H1 (cell line): ENCODE measurements at regions not wholly inside any gene's neighbourhood (a gene's known extent, or its start where the extent isn't known, plus 50 kb on each side); places are given as distances from the start of the nearest gene placed in this dataset.
A peak's percentile ranks its signal among the peaks of the same experiment; 100 is the strongest.

ENCODE experiments used
- CTCF ChIA-PET: fragments of 300-600 bp; sonication (Branson Sonifier 250); formaldehyde crosslinking; loops from one replicate; lab custom pipeline; 2021; ENCODE audit not compliant: partially characterized antibody; lab: Charles Lee
- POLR2A ChIA-PET: fragments of 300-600 bp; sonication (Branson Sonifier 250); formaldehyde crosslinking; loops from one replicate; lab custom pipeline; 2021; ENCODE audit warnings: inconsistent platforms; ENCODE audit not compliant: partially characterized antibody; lab: Charles Lee
- DNase-seq, 2 experiments: peaks; one replicate each; pipeline versions ENCODE4 v3.0.0 to v3.0.0-alpha.2; 2010 to 2022; ENCODE audit warnings: low spot score in 2 of 2, low read depth in 1 of 2, mixed read lengths in 1 of 2
- FAIRE-seq: peaks from 2 replicates; lab custom pipeline; 2011; peaks lifted over from hg19 to GRCh38; lab: Jason Lieb, UNC
- H2AFZ ChIP-seq: 2 replicates; pipeline ENCODE4 v1.8.1; 2012; ENCODE audit warnings: low read length, inconsistent platforms
- H2AK5ac ChIP-seq: 2 replicates; pipeline ENCODE4 v1.6.1; 2013; ENCODE audit warnings: low read depth, low read length
- H2BK120ac ChIP-seq: replicated peaks from 2 replicates; pipeline ENCODE3; 2013; ENCODE audit warnings: low read depth, low read length, inconsistent platforms
- H2BK12ac ChIP-seq: 2 replicates; pipeline ENCODE4 v1.6.1; 2013; ENCODE audit warnings: low read depth, low read length
- H2BK15ac ChIP-seq: 2 replicates; pipeline ENCODE4 v1.6.1; 2013; ENCODE audit warnings: low read length
- H2BK20ac ChIP-seq: 2 replicates; pipeline ENCODE4 v1.6.1; 2013; ENCODE audit warnings: low read length
- H2BK5ac ChIP-seq: 2 replicates; pipeline ENCODE4 v1.6.1; 2013; ENCODE audit warnings: low read depth, low read length
- H3K14ac ChIP-seq: 2 replicates; pipeline ENCODE4 v1.6.1; 2013; ENCODE audit warnings: inconsistent platforms; ENCODE audit not compliant: insufficient read length
- H3K18ac ChIP-seq: 2 replicates; pipeline ENCODE4 v1.6.1; 2013; ENCODE audit warnings: low read length; ENCODE audit errors: extremely low read depth
- H3K23ac ChIP-seq: 2 replicates; pipeline ENCODE4 v1.6.1; 2013; ENCODE audit warnings: inconsistent platforms; ENCODE audit not compliant: insufficient read length
- H3K23me2 ChIP-seq: 2 replicates; pipeline ENCODE4 v1.6.1; 2013; ENCODE audit warnings: low read depth, low read length
- H3K27ac ChIP-seq: 2 replicates; pipeline ENCODE4 v1.6.1; 2011; ENCODE audit warnings: low read depth, low read length, inconsistent platforms
- H3K27me3 ChIP-seq, 4 experiments: replicated peaks in 1 of 4; 1 replicate in 1 of 4; 2 replicates in 3 of 4; pipeline versions ENCODE4 v1.6.1 to v1.8.1; 2011 to 2013; ENCODE audit warnings: low read length in 3 of 4, mild to moderate bottlenecking in 3 of 4, inconsistent platforms in 2 of 4, mixed read lengths in 2 of 4, moderate library complexity in 1 of 4; ENCODE audit not compliant: control insufficient read depth in 3 of 4, insufficient read depth in 3 of 4; ENCODE audit errors: extremely low read depth in 1 of 4
- H3K36me3 ChIP-seq, 4 experiments: 2 replicates each; pipeline versions ENCODE4 v1.6.1 to v1.8.1; 2011 to 2013; ENCODE audit warnings: mild to moderate bottlenecking in 4 of 4, low read length in 3 of 4, moderate library complexity in 2 of 4, control low read depth in 1 of 4, inconsistent platforms in 1 of 4; ENCODE audit not compliant: insufficient read depth in 4 of 4, control insufficient read depth in 2 of 4
- H3K4ac ChIP-seq: replicated peaks from 2 replicates; pipeline ENCODE3; 2013; ENCODE audit warnings: low read length, low read depth, mixed read lengths, inconsistent platforms; ENCODE audit not compliant: insufficient read length
- H3K4me1 ChIP-seq, 4 experiments: replicated peaks in 1 of 4; 1 replicate in 1 of 4; 2 replicates in 3 of 4; pipeline versions ENCODE4 v1.6.1 to v1.8.1; 2011 to 2013; ENCODE audit warnings: low read length in 3 of 4, inconsistent platforms in 2 of 4, mixed read lengths in 1 of 4; ENCODE audit not compliant: insufficient read depth in 4 of 4, control insufficient read depth in 3 of 4
- H3K4me2 ChIP-seq, 2 experiments: 2 replicates each; pipeline versions ENCODE4 v1.6.1 to v1.8.1; 2011 to 2013; ENCODE audit warnings: low read depth in 2 of 2, low read length in 2 of 2, control low read depth in 1 of 2, inconsistent platforms in 1 of 2, mild to moderate bottlenecking in 1 of 2; ENCODE audit not compliant: insufficient read depth in 1 of 2
- H3K4me3 ChIP-seq, 4 experiments: fragments of 200-600, 300-600 bp in 1 of 4; sonication (generic), shearing (Covaris generic), sonication (Bioruptor Twin) in 1 of 4; 2 replicates each; pipeline versions ENCODE4 v1.5.1 to v1.8.1; 2011 to 2016; ENCODE audit warnings: low read length in 4 of 4, low read depth in 3 of 4, control low read depth in 2 of 4, inconsistent platforms in 2 of 4, mild to moderate bottlenecking in 2 of 4, mixed read lengths in 1 of 4, moderate library complexity in 1 of 4; ENCODE audit not compliant: insufficient read depth in 2 of 4; ENCODE audit errors: extremely low read depth in 1 of 4
- H3K56ac ChIP-seq: replicated peaks from 2 replicates; pipeline ENCODE3; 2013; ENCODE audit warnings: low read depth, mild to moderate bottlenecking, mixed read lengths, low read length, inconsistent platforms; ENCODE audit not compliant: insufficient read length
- H3K79me1 ChIP-seq: 2 replicates; pipeline ENCODE4 v1.6.1; 2013; ENCODE audit warnings: low read depth, low read length, control low read depth
- H3K79me2 ChIP-seq, 2 experiments: 2 replicates each; pipeline versions ENCODE4 v1.6.1 to v1.8.1; 2012 to 2013; ENCODE audit warnings: low read length in 2 of 2, mild to moderate bottlenecking in 2 of 2, inconsistent platforms in 1 of 2; ENCODE audit not compliant: insufficient read depth in 2 of 2, control insufficient read depth in 1 of 2
- H3K9ac ChIP-seq, 4 experiments: replicated peaks in 1 of 4; 1 replicate in 1 of 4; 2 replicates in 3 of 4; pipeline versions ENCODE4 v1.6.1 to v1.8.1; 2011 to 2013; ENCODE audit warnings: low read depth in 3 of 4, low read length in 3 of 4, control low read depth in 2 of 4, mild to moderate bottlenecking in 2 of 4, moderate library complexity in 2 of 4, inconsistent platforms in 1 of 4; ENCODE audit errors: extremely low read depth in 1 of 4
- H3K9me3 ChIP-seq, 2 experiments: 2 replicates each; pipeline versions ENCODE4 v1.6.1 to v1.8.1; 2012 to 2013; ENCODE audit warnings: mild to moderate bottlenecking in 2 of 2, moderate library complexity in 2 of 2, control low read depth in 1 of 2, inconsistent platforms in 1 of 2, low read depth in 1 of 2, low read length in 1 of 2, mixed read lengths in 1 of 2; ENCODE audit not compliant: insufficient read depth in 2 of 2
- H4K20me1 ChIP-seq, 2 experiments: replicated peaks in 1 of 2; 2 replicates each; pipeline versions ENCODE3 to v1.8.1; 2011 to 2013; ENCODE audit warnings: inconsistent platforms in 2 of 2, low read length in 2 of 2, mild to moderate bottlenecking in 1 of 2; ENCODE audit not compliant: insufficient read depth in 2 of 2, control insufficient read depth in 1 of 2
- H4K5ac ChIP-seq: 2 replicates; pipeline ENCODE4 v1.6.1; 2013; ENCODE audit warnings: low read length, low read depth, mixed read lengths, inconsistent platforms; ENCODE audit not compliant: insufficient read length
- H4K8ac ChIP-seq: 2 replicates; pipeline ENCODE4 v1.8.0; 2013; ENCODE audit warnings: mild to moderate bottlenecking, moderate library complexity, low read length, inconsistent platforms; ENCODE audit not compliant: insufficient read depth; ENCODE audit errors: extremely low read depth
- H4K91ac ChIP-seq: replicated peaks from 2 replicates; pipeline ENCODE3; 2013; ENCODE audit warnings: low read length, mixed read lengths, inconsistent platforms; ENCODE audit not compliant: insufficient read length
- POU5F1 ChIP-seq: IDR thresholded peaks from 2 replicates; pipeline ENCODE4 v1.6.1; 2011; ENCODE audit warnings: low read depth, mild to moderate bottlenecking, low read length, moderate library complexity
- TEAD4 ChIP-seq: IDR thresholded peaks from 2 replicates; pipeline ENCODE4 v1.6.1; 2012; ENCODE audit warnings: low read depth, low read length, inconsistent platforms, mixed read lengths
- WGBS, 2 experiments: shearing (Covaris generic) in 1 of 2; methylation state at CpG; one replicate each; pipeline versions ENCODE4 v1.1.6 to v1.1.7; 2013 to 2015; ENCODE audit warnings: low lambda C conversion rate in 2 of 2, mixed read lengths in 2 of 2, inconsistent platforms in 1 of 2, low coverage in 1 of 2, missing lambda C conversion rate in 1 of 2; ENCODE audit not compliant: insufficient replicate concordance in 2 of 2, insufficient coverage in 1 of 2, insufficient read length in 1 of 2; ENCODE audit errors: extremely low coverage in 1 of 2, missing lambda C conversion rate in 1 of 2; 5-methylcytosine and 5-hydroxymethylcytosine counted together

DNA sequence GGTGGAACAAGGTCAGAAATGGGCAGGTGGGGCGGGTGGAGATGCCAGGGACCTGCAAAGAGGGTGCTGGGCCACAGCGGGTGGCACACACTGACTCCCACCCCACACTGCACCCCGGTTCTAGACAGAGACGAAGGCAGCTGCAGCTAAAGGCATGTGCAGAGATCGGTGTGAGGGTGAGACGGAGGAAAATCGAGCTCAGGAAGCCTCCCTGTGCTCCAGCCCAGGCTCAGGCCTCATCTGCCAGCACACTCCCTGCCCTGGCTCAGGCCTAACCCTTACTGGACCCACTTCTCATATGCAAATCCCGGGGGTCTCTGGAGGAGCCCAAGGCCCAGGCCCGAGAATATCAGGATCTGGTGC is 130.8 kb upstream of the PPP1R26 start:
- H3K27me3 ChIP-seq, result no peaks in the 10 kb centered on the region
- H3K9ac ChIP-seq, result no peak overlapping the region
- H3K56ac ChIP-seq, result no peak overlapping the region
- H3K23me2 ChIP-seq, result no peaks in the 10 kb centered on the region
- FAIRE-seq (no peak), DNase-seq (no peak)
- no peak overlapping the region for H2BK12ac ChIP-seq
- peak overlapping the region; percentile 9; the same call in 1 of the 2 replicates for H4K8ac ChIP-seq
- no peak overlapping the region for H4K5ac ChIP-seq
- TF ChIP-seq TEAD4 (no peak), POU5F1 (no peak)
- H3K18ac ChIP-seq, result no peak overlapping the region
- no peak overlapping the region for H2AFZ ChIP-seq
- ChIA-PET CTCF (interaction anchor here (0.6 to 6.3 kb wide), 5 partner anchors 9 to 1259 kb away, joined by 3 to 74 read pairs (median 5); no protein-coding TSS in a partner anchor), POLR2A (no interaction called here)
- no peaks in the 10 kb centered on the region for H3K36me3 ChIP-seq
- H3K4ac ChIP-seq, result no peak overlapping the region
- H4K91ac ChIP-seq, result peak overlapping the region; percentile 22
- H3K79me1 ChIP-seq, result no peaks in the 10 kb centered on the region
- no peak overlapping the region for H3K4me3 ChIP-seq
- no peak overlapping the region for H3K27ac ChIP-seq
- no peaks in the 10 kb centered on the region for H3K79me2 ChIP-seq
- H3K4me2 ChIP-seq, result no peak overlapping the region
- no peaks in the 10 kb centered on the region for H4K20me1 ChIP-seq
- no peak overlapping the region for H3K23ac ChIP-seq
- H2BK15ac ChIP-seq, result no peak overlapping the region
- H2BK5ac ChIP-seq, result no peak overlapping the region
- WGBS, 2 experiments, result 91% methylated on average over 9 of the region's 9 CpGs; no CpG with 5 or more reads in 1 of the 2 experiments
- H2BK120ac ChIP-seq, result no peak overlapping the region
- H2AK5ac ChIP-seq, result no peak overlapping the region
- H3K14ac ChIP-seq, result no peak overlapping the region
- no peak overlapping the region for H2BK20ac ChIP-seq
- H3K4me1 ChIP-seq, result peaks cover 0 to 4% (median 2%) of the 10 kb centered on the region in 4 experiments; a peak in 3 of 7 replicates
- peaks cover 2 to 4% of the 10 kb centered on the region in 2 experiments; a peak in 2 of 4 replicates for H3K9me3 ChIP-seq
